ENCODE measurements at regions not wholly inside any gene's neighbourhood (a gene's known extent, or its start where the extent isn't known, plus 50 kb on each side); places are given as distances from the start of the nearest gene placed in this dataset.

GRCh38 chr15:45913451-45913850 lies 278.6 kb downstream of the SQOR start:
- FAIRE-seq (no peak), DNase-seq (ENCODE audit: low read depth) (no peak)
- no peaks in the 10 kb centered on the region for H3K36me3 Mint-ChIP-seq (ENCODE audit: low read depth, unreplicated experiment)
- Histone ChIP-seq H4K20me1 (ENCODE audit: insufficient read depth, low read length) (no peaks in the 10 kb centered on the region), H3K4me2 (ENCODE audit: low read length) (no peak overlapping the region), H2AFZ (ENCODE audit: low read depth, low read length) (no peak overlapping the region), H3K9ac (ENCODE audit: low read length) (no peak overlapping the region), H3K79me2 (ENCODE audit: insufficient read depth, low read length) (no peaks in the 10 kb centered on the region), H3K27ac (ENCODE audit: low read depth, low read length) (no peak overlapping the region), H3K4me1 (ENCODE audit: insufficient read depth, low read length) (no peaks in the 10 kb centered on the region), H3K9me3 (ENCODE audit: insufficient read depth, low read depth, low read length) (no peaks in the 10 kb centered on the region), H3K27me3 (ENCODE audit: insufficient read depth, low read length) (no peaks in the 10 kb centered on the region), H3K36me3 (ENCODE audit: insufficient read depth, low read length) (no peaks in the 10 kb centered on the region), H3K4me3 (ENCODE audit: insufficient read depth, low read depth, low read length) (no peak overlapping the region)
- H3K27ac Mint-ChIP-seq (ENCODE audit: unreplicated experiment): no peak overlapping the region
- TF ChIP-seq CTCF (IDR thresholded peaks at IDR 0.05; ENCODE audit: insufficient read depth, low read depth, low read length) (no peak), EZH2 (IDR thresholded peaks at IDR 0.05; ENCODE audit: insufficient read depth, low read length) (no peak)
- no peaks in the 10 kb centered on the region for H3K4me1 Mint-ChIP-seq (ENCODE audit: low read depth, unreplicated experiment)
- peaks cover 2% of the 10 kb centered on the region for H3K9me3 Mint-ChIP-seq (ENCODE audit: unreplicated experiment)
- no peak overlapping the region for H3K4me3 Mint-ChIP-seq (ENCODE audit: unreplicated experiment)
- no peaks in the 10 kb centered on the region for H3K27me3 Mint-ChIP-seq (ENCODE audit: low read depth, unreplicated experiment)

- H3K4me3 ChIP-seq (ENCODE audit: insufficient read depth, low read depth, low read length): no peak overlapping the region
- H3K9ac ChIP-seq (ENCODE audit: low read length): no peak overlapping the region
- DNase-seq (ENCODE audit: low read depth): no peak
- FAIRE-seq: no peak
- Mint-ChIP-seq H3K27ac (ENCODE audit: unreplicated experiment) (no peak overlapping the region), H3K27me3 (ENCODE audit: low read depth, unreplicated experiment) (no peaks in the 10 kb centered on the region), H3K4me1 (ENCODE audit: low read depth, unreplicated experiment) (no peaks in the 10 kb centered on the region), H3K4me3 (ENCODE audit: unreplicated experiment) (no peak overlapping the region), H3K9me3 (ENCODE audit: unreplicated experiment) (peaks cover 2% of the 10 kb centered on the region), H3K36me3 (ENCODE audit: low read depth, unreplicated experiment) (no peaks in the 10 kb centered on the region)
- no peaks in the 10 kb centered on the region for H4K20me1 ChIP-seq (ENCODE audit: insufficient read depth, low read length)
- H3K36me3 ChIP-seq (ENCODE audit: insufficient read depth, low read length): no peaks in the 10 kb centered on the region
- H3K9me3 ChIP-seq (ENCODE audit: insufficient read depth, low read depth, low read length): peaks cover 2% of the 10 kb centered on the region
- no peak overlapping the region for H3K27ac ChIP-seq (ENCODE audit: low read depth, low read length)
- TF ChIP-seq EZH2 (IDR thresholded peaks at IDR 0.05; ENCODE audit: insufficient read depth, low read length) (no peak), CTCF (IDR thresholded peaks at IDR 0.05; ENCODE audit: insufficient read depth, low read depth, low read length) (no peak)
- H3K79me2 ChIP-seq (ENCODE audit: insufficient read depth, low read length): no peaks in the 10 kb centered on the region
- no peaks in the 10 kb centered on the region for H3K4me1 ChIP-seq (ENCODE audit: insufficient read depth, low read length)
- no peak overlapping the region for H3K4me2 ChIP-seq (ENCODE audit: low read length)
- no peak overlapping the region for H2AFZ ChIP-seq (ENCODE audit: low read depth, low read length)
- no peaks in the 10 kb centered on the region for H3K27me3 ChIP-seq (ENCODE audit: insufficient read depth, low read length)
Observed at GRCh38 chr15:45914425-45914824, 279.6 kb downstream of the SQOR start.

GRCh38 chr15:45918839-45919238 lies 284.0 kb downstream of the SQOR start:
- H3K36me3 Mint-ChIP-seq (ENCODE audit: low read depth, unreplicated experiment): no peaks in the 10 kb centered on the region
- peaks cover 7% of the 10 kb centered on the region for H3K4me1 Mint-ChIP-seq (ENCODE audit: low read depth, unreplicated experiment)
- Histone ChIP-seq H3K27me3 (ENCODE audit: insufficient read depth, low read length) (no peaks in the 10 kb centered on the region), H3K4me1 (ENCODE audit: insufficient read depth, low read length) (peaks cover 3% of the 10 kb centered on the region), H3K4me2 (ENCODE audit: low read length) (no peak overlapping the region), H3K79me2 (ENCODE audit: insufficient read depth, low read length) (no peaks in the 10 kb centered on the region), H3K9ac (ENCODE audit: low read length) (no peak overlapping the region), H3K4me3 (ENCODE audit: insufficient read depth, low read depth, low read length) (no peak overlapping the region), H3K9me3 (ENCODE audit: insufficient read depth, low read depth, low read length) (peaks cover 2% of the 10 kb centered on the region), H2AFZ (ENCODE audit: low read depth, low read length) (no peak overlapping the region), H3K27ac (ENCODE audit: low read depth, low read length) (no peak overlapping the region), H3K36me3 (ENCODE audit: insufficient read depth, low read length) (no peaks in the 10 kb centered on the region), H4K20me1 (ENCODE audit: insufficient read depth, low read length) (no peaks in the 10 kb centered on the region)
- H3K9me3 Mint-ChIP-seq (ENCODE audit: unreplicated experiment): peaks cover 2% of the 10 kb centered on the region
- no peak overlapping the region for H3K4me3 Mint-ChIP-seq (ENCODE audit: unreplicated experiment)
- H3K27ac Mint-ChIP-seq (ENCODE audit: unreplicated experiment): no peak overlapping the region
- TF ChIP-seq CTCF (IDR thresholded peaks at IDR 0.05; ENCODE audit: insufficient read depth, low read depth, low read length) (no peak), EZH2 (IDR thresholded peaks at IDR 0.05; ENCODE audit: insufficient read depth, low read length) (no peak)
- FAIRE-seq (no peak), DNase-seq (ENCODE audit: low read depth) (no peak)
- no peaks in the 10 kb centered on the region for H3K27me3 Mint-ChIP-seq (ENCODE audit: low read depth, unreplicated experiment)

Measured in astrocyte (in vitro differentiated cells and primary cell).